HUES64 (cell line): ENCODE measurements at regions not wholly inside any gene's neighbourhood (a gene's known extent, or its start where the extent isn't known, plus 50 kb on each side); places are given as distances from the start of the nearest gene placed in this dataset.
"Not testable (repeated sequence)": the region's sequence is repeated elsewhere in the genome, so short reads cannot be mapped to it uniquely, and the experiment has no call there.

ENCODE experiments used
- H3K27ac ChIP-seq: 2 replicates; pipeline ENCODE4 v1.7.0; 2013; ENCODE audit warnings: low read depth, low read length, inconsistent platforms
- H3K27me3 ChIP-seq: 2 replicates; pipeline ENCODE4 v1.6.1; 2013; ENCODE audit warnings: mild to moderate bottlenecking, low read length; ENCODE audit not compliant: insufficient read depth
- H3K36me3 ChIP-seq: 2 replicates; pipeline ENCODE4 v1.6.1; 2013; ENCODE audit warnings: mild to moderate bottlenecking, low read length; ENCODE audit not compliant: insufficient read depth
- H3K4me1 ChIP-seq: 2 replicates; pipeline ENCODE4 v1.6.1; 2013; ENCODE audit warnings: mild to moderate bottlenecking, low read length, moderate library complexity; ENCODE audit not compliant: insufficient read depth
- H3K4me3 ChIP-seq: 2 replicates; pipeline ENCODE4 v1.5.1; 2013; ENCODE audit warnings: mild to moderate bottlenecking, low read length, moderate library complexity
- H3K9ac ChIP-seq: 2 replicates; pipeline ENCODE4 v1.6.1; 2013; ENCODE audit warnings: mild to moderate bottlenecking, low read depth, low read length
- H3K9me3 ChIP-seq: 2 replicates; pipeline ENCODE4 v1.6.1; 2013; ENCODE audit warnings: low read depth, low read length; ENCODE audit not compliant: insufficient read depth
- WGBS: fragments of 150-250, 120-280 bp; methylation state at CpG from one replicate; pipeline ENCODE4 v1.1.7; 2013; ENCODE audit warnings: missing lambda C conversion rate; 5-methylcytosine and 5-hydroxymethylcytosine counted together

GRCh38 chr16:51989637-51990230 is 557.2 kb downstream of the TOX3 start:
- Histone ChIP-seq H3K4me1 (no peaks in the 10 kb centered on the region), H3K9me3 (no peaks in the 10 kb centered on the region; the same call in 1 of the 2 replicates), H3K27ac (no peak overlapping the region), H3K9ac (no peak overlapping the region), H3K36me3 (no peaks in the 10 kb centered on the region), H3K4me3 (no peak overlapping the region), H3K27me3 (no peaks in the 10 kb centered on the region)
- 88% methylated on average over 6 of the region's 6 CpGs for WGBS

- Histone ChIP-seq H3K9me3 (no peaks in the 10 kb centered on the region; the same call in 1 of the 2 replicates), H3K27ac (no peak overlapping the region), H3K4me3 (no peak overlapping the region), H3K27me3 (no peaks in the 10 kb centered on the region), H3K9ac (no peak overlapping the region), H3K36me3 (no peaks in the 10 kb centered on the region), H3K4me1 (no peaks in the 10 kb centered on the region)
These were observed 558.0 kb downstream of the TOX3 start for GRCh38 chr16:51988977-51989376.

GRCh38 chr16:51987519-51987918 is 559.4 kb downstream of the TOX3 start:
- Histone ChIP-seq H3K4me1 (0 out of 2 replicates have a peak, but pooled peaks cover 1% of the 10 kb centered on the region), H3K9me3 (no peaks in the 10 kb centered on the region; the same call in 1 of the 2 replicates)
- 100% methylated on average over 1 of the region's 1 CpG for WGBS

GRCh38 chr16:51986717-51987116 is 560.2 kb downstream of the TOX3 start:
- H3K36me3 ChIP-seq, result no peaks in the 10 kb centered on the region
- H3K4me1 ChIP-seq, result 0 out of 2 replicates have a peak, but pooled peaks cover 3% of the 10 kb centered on the region
- H3K27me3 ChIP-seq, result no peaks in the 10 kb centered on the region
- no peaks in the 10 kb centered on the region; the same call in 1 of the 2 replicates for H3K9me3 ChIP-seq
- no peak overlapping the region for H3K27ac ChIP-seq
- WGBS, result 100% methylated on average over 1 of the region's 2 CpGs
- no peak overlapping the region for H3K4me3 ChIP-seq
- H3K9ac ChIP-seq, result no peak overlapping the region

More at GRCh38 chr16:51987519-51987918, 559.4 kb downstream of the TOX3 start:
- H3K9ac ChIP-seq, result no peak overlapping the region
- no peak overlapping the region for H3K4me3 ChIP-seq
- no peaks in the 10 kb centered on the region for H3K27me3 ChIP-seq
- no peak overlapping the region for H3K27ac ChIP-seq
- no peaks in the 10 kb centered on the region for H3K36me3 ChIP-seq

- H3K9me3 ChIP-seq, result no peaks in the 10 kb centered on the region; the same call in 1 of the 2 replicates
- H3K4me1 ChIP-seq, result 0 out of 2 replicates have a peak, but pooled peaks cover 3% of the 10 kb centered on the region
- no peak overlapping the region for H3K27ac ChIP-seq
- H3K36me3 ChIP-seq, result no peaks in the 10 kb centered on the region
- H3K27me3 ChIP-seq, result no peaks in the 10 kb centered on the region
- H3K9ac ChIP-seq, result no peak overlapping the region
- 84% methylated on average over 1 of the region's 1 CpG for whole genome bisulfite sequencing
- no peak overlapping the region for H3K4me3 ChIP-seq
These were observed 560.6 kb downstream of the TOX3 start for GRCh38 chr16:51986301-51986700.

GRCh38 chr16:51985126-51985525 is 561.8 kb downstream of the TOX3 start:
- Histone ChIP-seq H3K27me3 (no peaks in the 10 kb centered on the region), H3K4me3 (no peak overlapping the region), H3K9me3 (no peaks in the 10 kb centered on the region; the same call in 1 of the 2 replicates), H3K36me3 (no peaks in the 10 kb centered on the region), H3K9ac (no peak overlapping the region), H3K27ac (no peak overlapping the region), H3K4me1 (0 out of 2 replicates have a peak, but pooled peaks cover 3% of the 10 kb centered on the region)
- WGBS, result 100% methylated on average over 2 of the region's 2 CpGs

- Histone ChIP-seq H3K9me3 (no peaks in the 10 kb centered on the region; the same call in 1 of the 2 replicates), H3K27me3 (no peaks in the 10 kb centered on the region), H3K9ac (no peak overlapping the region), H3K4me3 (no peak overlapping the region), H3K27ac (no peak overlapping the region), H3K4me1 (0 out of 2 replicates have a peak, but pooled peaks cover 3% of the 10 kb centered on the region), H3K36me3 (no peaks in the 10 kb centered on the region)
- WGBS, result 74% methylated on average over 2 of the region's 2 CpGs
These were observed 562.5 kb downstream of the TOX3 start for GRCh38 chr16:51984395-51984794.

GRCh38 chr16:51982715-51983680 is 563.9 kb downstream of the TOX3 start:
- no peak overlapping the region for H3K4me3 ChIP-seq
- H3K9ac ChIP-seq, result no peak overlapping the region
- no peak overlapping the region for H3K27ac ChIP-seq
- no peaks in the 10 kb centered on the region for H3K27me3 ChIP-seq
- WGBS, result 40% methylated on average over 11 of the region's 11 CpGs
- no peaks in the 10 kb centered on the region; the same call in 1 of the 2 replicates for H3K9me3 ChIP-seq
- H3K36me3 ChIP-seq, result no peaks in the 10 kb centered on the region
- H3K4me1 ChIP-seq, result 0 out of 2 replicates have a peak, but pooled peaks cover 3% of the 10 kb centered on the region

GRCh38 chr16:51981725-51982124 is 565.2 kb downstream of the TOX3 start:
- Histone ChIP-seq H3K9ac (no peak overlapping the region), H3K27me3 (no peaks in the 10 kb centered on the region), H3K9me3 (no peaks in the 10 kb centered on the region), H3K4me3 (no peak overlapping the region), H3K4me1 (0 out of 2 replicates have a peak, but pooled peaks cover 3% of the 10 kb centered on the region), H3K36me3 (no peaks in the 10 kb centered on the region), H3K27ac (no peak overlapping the region)
- 87% methylated on average over 3 of the region's 3 CpGs for WGBS

- WGBS, result 96% methylated on average over 2 of the region's 2 CpGs
- H3K27ac ChIP-seq, result not testable (repeated sequence)
These were observed 569.4 kb downstream of the TOX3 start for GRCh38 chr16:51977506-51977905.

GRCh38 chr16:51971184-51971583 is 575.8 kb downstream of the TOX3 start:
- no peaks in the 10 kb centered on the region for H3K9me3 ChIP-seq

More at GRCh38 chr16:51977506-51977905, 569.4 kb downstream of the TOX3 start:
- not testable (repeated sequence) for H3K9ac ChIP-seq, H3K4me3 ChIP-seq, H3K27me3 ChIP-seq, H3K36me3 ChIP-seq, H3K4me1 ChIP-seq, H3K9me3 ChIP-seq

More at GRCh38 chr16:51971184-51971583, 575.8 kb downstream of the TOX3 start:
- Histone ChIP-seq H3K4me1 (peaks cover 14% of the 10 kb centered on the region; the same call in 1 of the 2 replicates), H3K27me3 (no peaks in the 10 kb centered on the region), H3K27ac (no peak overlapping the region), H3K36me3 (no peaks in the 10 kb centered on the region), H3K9ac (no peak overlapping the region), H3K4me3 (no peak overlapping the region)
- WGBS, result 50% methylated on average over 4 of the region's 4 CpGs
